Mesothelial cell of epicardium (in vitro differentiated cells): ENCODE measurements at regions not wholly inside any gene's neighbourhood (a gene's known extent, or its start where the extent isn't known, plus 50 kb on each side); places are given as distances from the start of the nearest gene placed in this dataset.

Experiments used
- DNase-seq, 2 experiments: peaks; one replicate each; pipeline ENCODE4 v3.0.0; 2021; ENCODE audit warnings: low spot score in 2 of 2; ENCODE audit not compliant: unreplicated experiment in 2 of 2
- H3K27ac Mint-ChIP-seq: 2 replicates; pipeline ENCODE4 v1.8.0; 2021; ENCODE audit warnings: mixed read lengths
- H3K27me3 Mint-ChIP-seq: 2 replicates; pipeline ENCODE4 v1.8.0; 2021; ENCODE audit warnings: low read depth, mixed read lengths
- H3K36me3 Mint-ChIP-seq: 2 replicates; pipeline ENCODE4 v1.8.0; 2021; ENCODE audit warnings: mixed read lengths
- H3K4me1 Mint-ChIP-seq: 2 replicates; pipeline ENCODE4 v1.8.0; 2021; ENCODE audit warnings: mixed read lengths
- H3K4me3 Mint-ChIP-seq: 2 replicates; pipeline ENCODE4 v1.8.0; 2021; ENCODE audit warnings: mild to moderate bottlenecking, moderate library complexity, mixed read lengths
- H3K9me3 Mint-ChIP-seq: 2 replicates; pipeline ENCODE4 v1.8.0; 2021; ENCODE audit warnings: mixed read lengths
- CTCF ChIP-seq: fragments of 200-600 bp; sonication (generic); IDR thresholded peaks from one replicate; pipeline ENCODE4 v1.5.0; 2021; ENCODE audit warnings: antibody characterized with exemption; ENCODE audit not compliant: unreplicated experiment

GRCh38 chr14:50012644-50013043 lies 103.7 kb downstream of the VCPKMT start:
- H3K27ac Mint-ChIP-seq = peak overlapping the region; percentile 83
- DNase-seq = no peak
- H3K27me3 Mint-ChIP-seq = no peaks in the 10 kb centered on the region
- H3K36me3 Mint-ChIP-seq = no peaks in the 10 kb centered on the region
- peaks cover 17% of the 10 kb centered on the region for H3K4me1 Mint-ChIP-seq
- H3K9me3 Mint-ChIP-seq = no peaks in the 10 kb centered on the region
- no peak for TF ChIP-seq CTCF
- no peak overlapping the region for H3K4me3 Mint-ChIP-seq

DNA sequence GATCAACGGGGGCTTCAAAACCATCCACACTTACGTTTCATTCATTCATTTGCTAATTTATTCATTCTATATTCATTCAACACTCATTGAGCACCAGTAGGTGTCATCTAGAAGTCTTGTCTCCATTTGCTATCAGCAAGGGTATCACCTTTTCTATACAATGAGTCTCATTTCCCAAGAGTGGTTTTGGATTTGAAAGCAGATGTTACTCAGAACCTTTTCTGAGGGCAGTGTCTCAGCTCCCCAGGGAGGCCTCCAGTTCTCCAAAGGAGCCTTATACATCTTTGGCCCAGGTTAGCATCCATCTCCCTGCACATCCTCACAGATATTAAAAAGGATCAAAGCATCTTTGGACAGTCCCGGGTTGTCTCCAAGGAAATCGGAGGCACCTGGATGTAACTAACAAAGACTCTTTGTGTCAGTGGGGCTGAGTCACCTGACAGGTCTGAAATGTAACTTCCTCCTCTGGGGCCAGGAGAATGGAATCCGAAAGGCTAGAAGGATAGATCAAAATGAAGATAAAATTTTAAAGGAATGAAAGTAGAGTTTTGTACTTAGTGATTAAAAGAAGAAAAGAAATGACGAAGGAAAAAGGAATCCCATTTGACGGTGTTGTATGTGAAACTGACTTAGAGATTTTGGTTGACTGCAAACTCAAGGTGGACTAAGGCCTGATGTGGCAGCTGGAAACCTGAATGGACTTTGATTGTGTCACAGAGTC lies 103.0 kb downstream of the VCPKMT start:
- no peak for DNase-seq
- Mint-ChIP-seq H3K4me3 (no peak overlapping the region), H3K36me3 (no peaks in the 10 kb centered on the region)

DNA sequence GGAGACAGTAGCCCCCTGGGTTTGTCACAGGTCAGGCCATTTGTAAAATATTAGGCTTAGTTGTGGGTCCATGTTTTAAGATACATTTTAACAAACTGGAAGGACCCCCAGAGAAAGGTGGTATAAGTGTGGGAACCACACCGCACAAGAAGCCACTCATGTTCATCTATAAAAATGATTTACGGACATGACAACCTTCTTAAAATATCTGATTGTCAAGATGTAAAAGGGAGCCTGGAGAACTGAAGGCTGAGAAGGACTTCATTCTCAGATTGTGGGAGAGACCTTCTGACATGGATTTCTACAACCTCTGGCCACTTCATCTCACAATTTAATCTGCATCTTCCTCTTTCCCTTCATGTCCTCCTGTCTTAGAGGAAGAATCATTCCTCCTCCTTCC lies 102.4 kb downstream of the VCPKMT start:
- no peak overlapping the region for H3K4me3 Mint-ChIP-seq
- no peaks in the 10 kb centered on the region for H3K27me3 Mint-ChIP-seq
- peak overlapping the region; percentile 83 for H3K27ac Mint-ChIP-seq
- H3K36me3 Mint-ChIP-seq = no peaks in the 10 kb centered on the region
- H3K4me1 Mint-ChIP-seq = peaks cover 23% of the 10 kb centered on the region
- TF ChIP-seq CTCF = no peak
- no peak for DNase-seq
- H3K9me3 Mint-ChIP-seq = no peaks in the 10 kb centered on the region

More for the DNA sequence above, 103.0 kb downstream of the VCPKMT start:
- H3K27ac Mint-ChIP-seq = peak overlapping the region; percentile 83
- TF ChIP-seq CTCF = no peak
- no peaks in the 10 kb centered on the region for H3K9me3 Mint-ChIP-seq
- no peaks in the 10 kb centered on the region for H3K27me3 Mint-ChIP-seq
- peaks cover 17% of the 10 kb centered on the region for H3K4me1 Mint-ChIP-seq

DNA sequence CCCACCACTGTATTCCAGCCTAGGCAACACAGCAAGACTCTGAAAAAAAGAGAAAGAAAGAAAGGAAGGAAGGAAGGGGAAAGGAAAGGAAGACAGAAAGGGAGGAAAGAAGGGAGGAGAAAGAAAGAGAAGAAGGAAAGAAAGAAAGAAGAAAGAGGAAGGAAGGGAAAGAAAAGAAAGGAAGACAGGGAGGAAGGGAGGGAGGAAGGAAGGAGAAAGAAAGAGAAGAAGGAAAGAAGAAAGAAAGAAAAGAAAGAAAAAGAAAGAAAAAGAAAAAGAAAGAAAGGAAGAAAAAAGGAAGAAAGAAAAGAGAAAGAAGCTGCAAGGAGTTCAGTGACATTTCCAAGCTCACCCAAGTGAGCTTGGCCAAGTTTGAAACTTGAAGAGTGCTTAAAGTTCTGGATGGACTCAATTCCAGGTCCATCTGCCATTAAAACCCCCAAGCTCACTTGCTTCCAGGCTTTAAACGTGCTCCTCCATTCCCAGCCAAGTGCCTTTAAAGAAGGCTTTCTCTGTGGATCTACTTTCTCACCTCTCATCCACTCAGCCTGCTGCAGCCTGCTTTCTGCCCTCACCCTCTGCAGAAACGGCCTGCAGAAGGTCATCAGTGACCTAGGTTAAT lies 101.5 kb downstream of the VCPKMT start:
- Mint-ChIP-seq H3K4me1 (peaks cover 23% of the 10 kb centered on the region), H3K36me3 (no peaks in the 10 kb centered on the region), H3K27me3 (no peaks in the 10 kb centered on the region), H3K9me3 (peaks cover 4% of the 10 kb centered on the region), H3K27ac (no peak overlapping the region), H3K4me3 (no peak overlapping the region)
- DNase-seq = no peak
- TF ChIP-seq CTCF = no peak

DNA sequence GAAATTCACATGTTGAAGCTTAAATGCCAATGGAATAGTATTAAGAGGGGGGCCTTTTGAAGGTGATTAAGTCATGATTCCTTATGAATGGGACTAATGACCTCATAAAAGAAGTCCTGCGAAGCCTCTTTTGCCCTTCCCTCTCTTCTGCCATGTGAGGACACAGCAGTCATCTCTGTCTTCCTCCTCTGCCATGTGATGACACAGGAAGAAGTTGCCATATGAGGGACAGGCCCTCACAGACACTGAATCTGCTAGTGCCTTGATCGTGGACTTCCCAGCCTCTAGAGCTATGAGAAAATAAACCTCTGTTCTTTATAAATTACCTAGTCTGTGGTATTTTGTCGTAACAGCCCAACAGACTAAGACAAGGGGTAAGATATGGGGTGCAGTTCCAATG lies 100.7 kb downstream of the VCPKMT start:
- peaks cover 12% of the 10 kb centered on the region for H3K9me3 Mint-ChIP-seq
- H3K36me3 Mint-ChIP-seq = no peaks in the 10 kb centered on the region
- no peaks in the 10 kb centered on the region for H3K27me3 Mint-ChIP-seq
- no peak overlapping the region for H3K27ac Mint-ChIP-seq
- no peak overlapping the region for H3K4me3 Mint-ChIP-seq
- peaks cover 23% of the 10 kb centered on the region for H3K4me1 Mint-ChIP-seq
- TF ChIP-seq CTCF = no peak
- no peak for DNase-seq
